Adrenal gland (tissue), 9 donors: ENCODE measurements at regions not wholly inside any gene's neighbourhood (a gene's known extent, or its start where the extent isn't known, plus 50 kb on each side); places are given as distances from the start of the nearest gene placed in this dataset.

ENCODE experiments used
- DNase-seq, 7 donors: peaks; one replicate each; pipeline ENCODE4 v3.0.0-alpha.2; 2019 to 2020
- H3K27ac ChIP-seq, 5 donors: fragments of 200-600 bp; sonication (generic) in 4 of 5; 1 replicate in 3 of 5; 2 replicates in 2 of 5; pipeline versions ENCODE4 v1.5.1 to v1.8.0; 2016 to 2020; ENCODE audit warnings: mild to moderate bottlenecking in 1 of 5
- H3K27me3 ChIP-seq: fragments of 200-600 bp; 2 replicates; pipeline ENCODE4 v1.8.0; 2021
- H3K36me3 ChIP-seq, 2 donors: fragments of 200-600 bp; replicated peaks in 1 of 2; 1 replicate in 1 of 2; 2 replicates in 1 of 2; pipeline versions ENCODE4 v1.5.1 to v1.8.0; 2018 to 2022
- H3K4me1 ChIP-seq, 2 donors: fragments of 200-600 bp; replicated peaks in 1 of 2; 1 replicate in 1 of 2; 2 replicates in 1 of 2; pipeline versions ENCODE4 v1.5.1 to v1.8.0; 2018 to 2021
- H3K4me3 ChIP-seq, 4 donors: fragments of 200-600 bp; sonication (generic) in 3 of 4; one replicate each; pipeline ENCODE4 v1.5.1; 2016 to 2018
- H3K9me3 ChIP-seq, 3 donors: fragments of 200-600 bp; sonication (generic) in 1 of 3; replicated peaks in 1 of 3; 1 replicate in 2 of 3; 2 replicates in 1 of 3; pipeline versions ENCODE4 v1.5.1 to v1.8.0; 2016 to 2021
- POLR2A ChIP-seq, 2 donors: fragments of 450-650 bp; IDR thresholded peaks; one replicate each; pipeline ENCODE4 v1.6.1; 2017; ENCODE audit warnings: antibody characterized with exemption in 2 of 2, mild to moderate bottlenecking in 2 of 2, moderate library complexity in 1 of 2
- WGBS, 4 donors: extraction: QIAGEN DNeasy Blood & Tissue Kit in 2 of 4; methylation state at CpG; one replicate each; pipeline versions ENCODE4 v1.1.5 to v1.1.7; 2013 to 2017; 5-methylcytosine and 5-hydroxymethylcytosine counted together
- intact Hi-C, 2 donors: fragments of 100-400 bp; cut with DNase I; formaldehyde crosslinking; loops; one replicate each; pipeline versions ENCODE4 v1.14.1 to v1.15.0; 2022 to 2023
- TF ChIP-seq, protein P1 (sequence below), 6 experiments: fragments of 450-650 bp in 4 of 6; fragments of 200-600 bp in 2 of 6; sonication (generic) in 1 of 6; IDR thresholded peaks; 1 replicate in 5 of 6; 2 replicates in 1 of 6; pipeline versions ENCODE4 v1.5.1 to v1.8.0; 2016 to 2021; ENCODE audit warnings: antibody characterized with exemption in 6 of 6, mild to moderate bottlenecking in 2 of 6, moderate library complexity in 1 of 6
- donor health status: healthy with polysubstance abuse.
- donor health status: Bipolar disorder and iron deficiency.
- donor health status: DM: yes; HTN: yes; CAD: no.
- donor health status: DM: no; HTN: no; CAD: no.
- donor health status: DM: no; HTN: no; CAD: no.

DNA sequence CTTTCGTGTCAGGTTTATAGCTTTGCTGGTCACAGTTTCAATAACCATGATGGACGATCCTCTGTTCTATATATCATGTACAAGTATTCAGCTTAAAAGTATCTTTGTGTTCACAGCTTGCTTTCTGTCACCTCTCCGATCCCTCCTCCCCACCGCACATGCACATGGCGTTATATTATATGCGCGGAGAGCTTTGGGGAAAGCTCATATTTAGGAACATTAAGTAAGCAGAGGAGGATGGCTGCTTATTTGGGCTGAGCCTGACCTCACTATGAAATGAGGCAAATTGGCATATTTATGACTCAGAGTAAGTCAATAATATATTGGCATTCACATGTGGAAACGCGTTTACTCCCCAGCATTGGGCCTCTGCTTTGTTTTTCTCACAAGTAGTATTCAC, 360.5 kb downstream of the HLX start:
- TF ChIP-seq, protein P1, sequence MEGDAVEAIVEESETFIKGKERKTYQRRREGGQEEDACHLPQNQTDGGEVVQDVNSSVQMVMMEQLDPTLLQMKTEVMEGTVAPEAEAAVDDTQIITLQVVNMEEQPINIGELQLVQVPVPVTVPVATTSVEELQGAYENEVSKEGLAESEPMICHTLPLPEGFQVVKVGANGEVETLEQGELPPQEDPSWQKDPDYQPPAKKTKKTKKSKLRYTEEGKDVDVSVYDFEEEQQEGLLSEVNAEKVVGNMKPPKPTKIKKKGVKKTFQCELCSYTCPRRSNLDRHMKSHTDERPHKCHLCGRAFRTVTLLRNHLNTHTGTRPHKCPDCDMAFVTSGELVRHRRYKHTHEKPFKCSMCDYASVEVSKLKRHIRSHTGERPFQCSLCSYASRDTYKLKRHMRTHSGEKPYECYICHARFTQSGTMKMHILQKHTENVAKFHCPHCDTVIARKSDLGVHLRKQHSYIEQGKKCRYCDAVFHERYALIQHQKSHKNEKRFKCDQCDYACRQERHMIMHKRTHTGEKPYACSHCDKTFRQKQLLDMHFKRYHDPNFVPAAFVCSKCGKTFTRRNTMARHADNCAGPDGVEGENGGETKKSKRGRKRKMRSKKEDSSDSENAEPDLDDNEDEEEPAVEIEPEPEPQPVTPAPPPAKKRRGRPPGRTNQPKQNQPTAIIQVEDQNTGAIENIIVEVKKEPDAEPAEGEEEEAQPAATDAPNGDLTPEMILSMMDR (IDR thresholded peaks at IDR 0.05) = no peak
- TF ChIP-seq POLR2A (IDR thresholded peaks at IDR 0.05) = no peak
- H3K27me3 ChIP-seq = no peaks in the 10 kb centered on the region
- H3K27ac ChIP-seq = no peak overlapping the region
- DNase-seq = no peak
- peaks cover 0 to 7% (median 5%) of the 10 kb centered on the region in 3 donors for H3K9me3 ChIP-seq
- H3K4me1 ChIP-seq = no peaks in the 10 kb centered on the region
- intact Hi-C loops = no loop called here
- H3K36me3 ChIP-seq = no peaks in the 10 kb centered on the region
- WGBS, 4 donors = 78 to 83% (median 80%) methylated on average over 9 of the region's 9 CpGs
- H3K4me3 ChIP-seq = no peak overlapping the region

DNA sequence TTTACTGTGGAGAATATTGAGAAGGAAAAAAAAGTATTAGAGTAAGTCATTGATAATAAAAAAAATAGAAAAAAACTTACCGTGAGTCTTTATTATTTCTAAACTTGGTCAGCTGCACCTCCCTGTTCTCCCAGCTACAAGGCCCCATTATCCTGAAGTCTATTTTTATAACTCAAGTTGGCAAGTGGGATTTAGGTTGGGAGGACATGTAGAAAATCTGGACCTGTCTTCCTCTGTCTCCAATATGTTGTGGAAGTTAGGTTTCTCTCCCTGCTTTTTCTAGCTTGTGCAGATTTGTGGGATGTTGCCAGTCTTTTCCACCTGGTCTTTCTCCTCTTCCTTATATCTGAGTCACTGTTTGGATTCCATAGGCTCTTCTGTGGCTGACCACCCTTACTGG, 361.4 kb downstream of the HLX start:
- H3K27ac ChIP-seq = no peak overlapping the region

DNA sequence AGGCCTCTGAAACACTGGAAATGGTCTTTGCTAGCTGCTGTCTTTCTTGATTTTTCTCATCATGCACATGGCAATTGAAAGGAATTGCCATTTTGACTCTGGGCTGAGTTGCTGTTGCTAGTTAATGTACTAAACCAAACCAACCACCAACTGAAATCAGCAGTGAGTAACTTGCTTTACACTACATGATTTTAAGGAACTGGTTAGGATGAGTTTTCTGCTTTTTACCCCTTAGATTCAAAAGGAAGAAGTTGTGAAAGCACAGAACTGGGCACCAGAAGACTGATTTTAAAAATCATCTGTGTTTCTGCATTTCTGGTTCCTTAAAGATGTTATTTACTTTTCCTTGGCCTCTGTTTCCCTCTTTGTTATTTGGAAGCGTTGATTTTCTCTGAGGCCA, 361.9 kb downstream of the HLX start:
- no peaks in the 10 kb centered on the region for H3K27me3 ChIP-seq
- H3K9me3 ChIP-seq = peaks cover 0 to 7% (median 5%) of the 10 kb centered on the region in 3 donors
- intact Hi-C loops = no loop called here
- 76 to 83% (median 80%) methylated on average over 1 of the region's 1 CpG for WGBS, 4 donors
- H3K4me1 ChIP-seq = no peaks in the 10 kb centered on the region
- no peak overlapping the region for H3K27ac ChIP-seq
- DNase-seq = no peak
- H3K36me3 ChIP-seq = no peaks in the 10 kb centered on the region
- no peak overlapping the region for H3K4me3 ChIP-seq
- TF ChIP-seq POLR2A (IDR thresholded peaks at IDR 0.05) = no peak
- TF ChIP-seq, protein P1 (IDR thresholded peaks at IDR 0.05) = no peak

More for the DNA sequence above, 361.4 kb downstream of the HLX start:
- no peaks in the 10 kb centered on the region for H3K27me3 ChIP-seq
- H3K36me3 ChIP-seq = no peaks in the 10 kb centered on the region
- WGBS, 4 donors = 55 to 76% (median 70%) methylated on average over 1 of the region's 1 CpG
- TF ChIP-seq POLR2A (IDR thresholded peaks at IDR 0.05) = no peak
- TF ChIP-seq, protein P1 (IDR thresholded peaks at IDR 0.05) = no peak
- H3K9me3 ChIP-seq = peaks cover 0 to 7% (median 5%) of the 10 kb centered on the region in 3 donors
- no peak overlapping the region for H3K4me3 ChIP-seq
- intact Hi-C loops = no loop called here
- no peaks in the 10 kb centered on the region for H3K4me1 ChIP-seq
- DNase-seq = no peak

DNA sequence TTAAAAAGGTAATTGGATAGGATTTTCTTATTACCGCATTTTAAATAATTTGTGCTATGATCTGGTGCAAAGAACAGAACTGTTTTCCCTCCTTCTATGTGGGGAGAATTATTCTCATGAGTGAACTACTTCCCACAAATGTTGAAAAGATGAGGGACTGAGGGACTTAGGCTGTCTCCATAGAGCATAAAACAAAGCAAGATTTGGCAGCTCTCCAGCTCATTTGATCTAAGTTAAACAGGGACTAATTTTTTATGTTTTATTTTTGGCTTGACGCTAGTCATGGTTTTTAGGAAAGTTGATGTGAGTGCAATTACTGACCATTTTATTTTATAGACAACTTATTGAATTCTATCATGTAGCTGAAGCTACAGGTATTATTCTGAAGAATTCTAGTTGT, 362.3 kb downstream of the HLX start:
- Histone ChIP-seq H3K9me3 (peaks cover 0 to 7% (median 5%) of the 10 kb centered on the region in 3 donors), H3K4me3 (no peak overlapping the region), H3K4me1 (no peaks in the 10 kb centered on the region), H3K27me3 (no peaks in the 10 kb centered on the region), H3K27ac (no peak overlapping the region), H3K36me3 (no peaks in the 10 kb centered on the region)
- DNase-seq = no peak
- TF ChIP-seq, protein P1 (IDR thresholded peaks at IDR 0.05) = no peak
- TF ChIP-seq POLR2A (IDR thresholded peaks at IDR 0.05) = no peak
- intact Hi-C loops = no loop called here
- WGBS, 4 donors = 67 to 75% (median 71%) methylated on average over 2 of the region's 2 CpGs
